HG03342 (cell line): ENCODE measurements at regions not wholly inside any gene's neighbourhood (a gene's known extent, or its start where the extent isn't known, plus 50 kb on each side); places are given as distances from the start of the nearest gene placed in this dataset.

Experiments
- ATAC-seq: cut with Tn5 transposase; IDR thresholded peaks from one replicate; pipeline ENCODE4 v1.9.1; 2021; ENCODE audit warnings: mild to moderate bottlenecking, moderate library complexity; ENCODE audit not compliant: unreplicated experiment

DNA sequence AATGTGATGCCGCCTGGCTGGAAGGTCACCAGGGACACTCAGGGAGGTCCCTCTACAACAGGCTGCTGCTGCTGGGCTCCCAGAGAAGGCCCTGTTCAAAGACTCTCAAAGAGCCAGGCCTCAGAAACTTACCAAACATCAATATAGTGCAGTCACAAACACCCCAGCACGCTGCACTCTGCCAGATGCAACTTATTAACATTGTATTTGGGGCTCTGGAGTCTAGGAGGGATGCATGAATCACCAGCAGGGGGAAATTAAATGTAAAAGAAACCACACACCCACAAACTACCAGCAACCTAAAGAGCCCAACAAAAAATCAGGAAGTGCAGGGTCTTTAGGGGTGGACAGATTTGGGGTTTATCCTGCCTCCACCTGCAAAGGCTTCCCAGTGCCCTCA, 74.6 kb upstream of the SPATA12 start:
- no peak for ATAC-seq

DNA sequence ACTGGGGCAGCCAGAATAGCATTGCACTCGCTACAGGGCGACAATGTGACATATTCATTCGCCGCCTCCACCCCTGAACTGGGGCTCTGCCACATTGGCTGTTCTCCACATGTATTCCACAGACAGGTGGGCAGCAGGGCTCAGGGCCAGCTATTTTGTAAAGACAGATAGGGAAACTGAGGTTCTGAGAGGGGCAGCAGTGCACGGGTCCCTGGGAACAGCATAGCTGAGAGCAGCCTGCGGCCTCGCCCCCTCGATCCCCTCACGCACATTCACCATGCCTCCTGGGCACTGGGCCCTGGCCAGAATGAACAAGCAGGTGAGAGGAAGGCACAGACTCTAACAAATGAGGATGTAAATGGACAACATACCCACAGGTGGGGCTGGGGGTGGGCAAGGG, 75.0 kb upstream of the SPATA12 start:
- no peak for ATAC-seq

DNA sequence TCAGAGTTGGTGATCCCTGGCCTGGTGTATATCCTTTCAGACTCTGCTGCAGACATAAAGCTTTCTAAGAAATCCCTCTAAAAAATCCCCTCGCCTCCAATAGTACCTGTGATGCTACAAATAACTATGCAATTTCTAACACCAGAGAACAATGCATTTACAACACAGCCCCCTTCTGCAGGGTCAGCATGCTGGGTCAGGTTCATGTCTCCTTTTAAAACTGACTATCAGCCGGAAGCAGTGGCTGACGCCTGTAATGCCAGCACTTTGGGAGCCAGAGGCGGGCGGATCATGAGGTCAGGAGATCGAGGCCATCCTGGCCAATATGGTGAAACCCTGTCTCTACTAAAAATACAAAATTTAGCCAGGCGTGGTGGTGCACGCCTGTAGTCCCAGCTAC, 77.0 kb upstream of the SPATA12 start:
- ATAC-seq: no peak

DNA sequence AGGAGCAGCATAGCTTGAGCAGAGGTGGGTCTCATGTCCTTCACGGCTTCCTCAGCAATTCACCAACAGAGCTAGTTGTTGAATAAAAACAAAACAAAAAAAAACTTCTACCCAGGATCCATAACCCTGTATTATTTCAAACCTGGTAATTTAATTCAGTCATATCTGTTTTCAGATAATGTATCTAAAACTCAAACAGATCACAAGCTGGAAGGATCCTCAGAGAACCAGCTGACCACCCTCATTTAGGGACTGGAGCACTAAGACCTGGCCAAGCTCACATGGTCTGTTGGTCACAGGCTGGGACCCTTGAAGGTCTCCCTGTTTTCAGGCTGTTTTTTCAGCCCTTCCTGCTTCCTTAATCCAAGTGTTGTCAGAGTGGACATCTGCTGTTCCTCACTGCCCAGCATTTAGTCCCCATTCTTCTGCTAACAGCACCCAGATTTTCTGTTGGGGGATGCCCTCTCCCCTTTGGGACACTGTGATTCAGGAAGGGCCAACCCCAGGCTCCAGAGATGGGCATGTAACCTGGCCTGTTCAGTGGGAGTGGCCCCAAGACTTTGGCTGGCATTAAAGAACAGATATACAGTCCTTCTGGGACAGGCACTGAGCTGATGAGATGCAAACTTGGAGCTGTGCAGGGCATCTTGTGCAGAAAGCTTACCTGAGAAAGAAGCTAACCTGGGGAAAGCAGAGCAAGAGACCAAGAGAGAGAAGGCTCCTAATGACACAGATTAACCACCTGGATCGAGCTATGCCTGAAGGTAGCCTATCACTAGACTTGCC, 78.8 kb upstream of the SPATA12 start:
- ATAC-seq: no peak

DNA sequence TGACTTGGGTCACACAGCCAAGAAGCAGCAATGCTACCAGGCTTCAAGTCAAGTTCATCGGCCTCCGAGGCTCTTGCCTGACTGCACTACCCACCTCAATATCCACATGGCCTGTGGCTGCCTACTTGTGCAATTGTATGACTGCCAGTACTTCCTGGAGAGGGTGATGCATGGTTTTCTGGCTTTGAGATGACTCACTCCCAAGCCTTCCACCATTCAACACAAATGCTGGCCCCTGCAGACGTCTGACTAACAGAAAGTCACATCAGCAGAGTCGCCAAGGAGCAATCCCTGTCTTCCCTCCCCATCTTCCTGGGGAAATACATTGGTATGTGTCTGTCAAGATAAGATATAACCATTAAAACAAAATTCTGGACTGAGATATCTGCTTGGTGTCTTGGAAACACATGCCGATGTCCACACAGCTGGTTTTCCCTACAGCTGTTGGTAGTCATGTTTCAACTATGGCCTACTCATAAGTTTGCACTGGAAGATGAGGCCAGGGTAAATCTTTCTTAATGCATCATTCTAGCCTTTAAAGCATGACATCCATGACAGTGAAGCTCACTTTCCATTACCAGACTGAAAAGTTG, 79.6 kb upstream of the SPATA12 start:
- no peak for ATAC-seq

DNA sequence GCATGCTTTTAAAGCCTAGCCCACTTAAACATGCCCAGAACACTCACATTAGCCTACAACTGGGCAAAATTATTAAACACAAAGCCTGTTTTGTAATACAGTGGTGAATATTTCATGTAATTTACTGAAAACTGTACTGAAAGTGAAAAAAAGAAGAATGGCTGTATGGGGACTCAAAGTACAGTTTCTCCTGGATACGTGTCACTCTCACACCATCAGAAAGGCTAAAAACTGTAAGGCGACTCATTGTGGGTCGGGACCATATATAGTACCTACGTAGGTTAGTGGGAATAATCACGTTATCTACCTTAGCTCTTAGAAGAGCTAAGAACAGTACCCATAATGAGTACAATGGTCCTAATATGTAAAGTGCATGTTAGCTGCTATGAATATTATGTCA, 80.2 kb upstream of the SPATA12 start:
- ATAC-seq: no peak

DNA sequence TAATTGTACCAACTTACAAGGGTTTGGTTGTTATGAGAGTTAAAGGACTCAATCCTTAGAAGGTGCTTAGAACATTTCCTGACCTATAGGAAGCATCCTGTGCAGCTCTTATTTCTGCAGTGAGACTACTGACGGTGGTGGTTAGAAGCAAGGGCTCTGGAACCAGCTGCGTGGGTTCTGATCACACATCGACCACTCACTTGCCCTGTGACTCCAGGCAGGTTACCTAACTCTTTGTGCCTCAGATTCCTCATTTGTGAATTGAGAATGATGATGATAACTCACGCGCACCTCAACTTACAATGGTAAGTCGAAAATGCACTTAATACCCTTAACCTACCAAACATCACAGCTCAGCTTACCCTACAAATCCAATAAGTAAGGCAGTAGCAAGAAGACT, 80.7 kb upstream of the SPATA12 start:
- no peak for ATAC-seq

DNA sequence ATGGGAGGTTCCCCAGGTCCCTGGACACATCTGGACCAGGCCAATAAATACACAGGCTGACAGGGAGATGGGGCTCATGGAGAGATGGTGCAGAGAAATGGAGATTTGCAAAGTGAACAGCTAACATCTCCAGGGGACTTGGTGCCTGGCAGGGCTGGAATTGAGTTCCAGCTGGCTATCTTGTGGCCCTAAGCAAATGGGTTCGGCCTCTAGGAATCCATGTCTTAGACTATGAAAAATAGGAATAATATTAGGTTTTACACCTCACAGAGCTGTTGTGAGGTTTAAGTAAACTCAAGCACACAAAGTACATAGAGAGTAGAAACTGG, 82.9 kb upstream of the SPATA12 start:
- no peak for ATAC-seq

DNA sequence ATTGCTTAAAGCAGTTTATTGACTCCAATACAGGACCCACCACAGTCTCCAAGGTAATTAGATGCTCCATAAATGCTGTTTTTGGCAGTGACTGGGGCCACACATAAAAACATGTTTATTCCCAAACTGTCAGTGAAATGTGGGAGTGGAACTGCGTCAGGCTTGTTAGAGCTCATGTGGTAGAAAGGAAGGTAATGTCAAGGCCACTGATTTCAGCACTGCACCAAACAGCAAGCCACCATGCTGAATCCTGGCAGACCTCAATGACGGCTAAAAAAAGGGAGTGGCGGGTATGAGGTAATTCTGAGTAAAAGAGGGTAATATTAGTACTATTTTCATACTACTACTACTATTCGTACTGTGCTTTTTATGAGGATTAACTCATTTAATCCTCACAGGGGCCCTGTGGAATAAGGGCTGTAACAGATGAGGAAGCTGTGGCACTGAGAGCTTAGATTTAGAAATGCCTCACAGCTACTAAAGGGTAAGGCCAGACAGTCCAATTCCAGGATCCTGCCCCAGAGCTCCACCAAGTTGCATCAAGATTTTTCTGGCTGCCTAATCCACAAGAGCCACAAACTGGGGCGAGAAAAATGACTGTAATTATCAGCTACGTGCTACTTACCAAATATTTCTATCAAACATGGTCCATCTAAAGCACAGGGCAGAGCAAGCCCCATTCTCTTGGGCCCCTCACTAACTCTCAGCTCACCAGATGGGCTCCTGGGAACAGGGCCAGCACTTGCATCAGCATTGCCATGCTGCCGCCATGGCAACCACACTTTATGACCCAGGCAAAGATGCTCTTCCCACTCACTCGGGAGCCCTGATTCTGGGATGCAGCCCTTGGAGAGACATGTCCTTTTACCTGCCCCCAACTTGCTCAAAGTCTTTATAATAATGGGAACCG, 83.6 kb upstream of the SPATA12 start:
- ATAC-seq: no peak

DNA sequence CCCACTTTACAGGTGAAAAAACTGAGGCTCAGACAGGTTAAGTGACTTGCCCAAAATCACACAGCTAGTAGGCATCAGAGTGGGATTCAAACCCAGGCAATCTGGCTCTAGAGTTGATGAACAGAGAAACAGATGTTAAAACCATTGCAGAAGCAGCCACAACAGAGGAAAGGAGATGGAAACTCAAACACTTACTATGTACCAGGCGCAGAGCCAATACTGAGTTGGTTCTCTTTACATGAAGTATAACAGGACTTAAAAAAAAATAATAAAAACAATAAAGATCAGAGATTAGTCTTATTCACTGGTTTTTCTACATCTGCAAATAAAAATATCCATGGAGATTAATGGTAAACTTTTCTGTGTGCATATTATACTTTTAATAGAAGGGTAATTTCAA, 84.9 kb upstream of the SPATA12 start:
- no peak for ATAC-seq

DNA sequence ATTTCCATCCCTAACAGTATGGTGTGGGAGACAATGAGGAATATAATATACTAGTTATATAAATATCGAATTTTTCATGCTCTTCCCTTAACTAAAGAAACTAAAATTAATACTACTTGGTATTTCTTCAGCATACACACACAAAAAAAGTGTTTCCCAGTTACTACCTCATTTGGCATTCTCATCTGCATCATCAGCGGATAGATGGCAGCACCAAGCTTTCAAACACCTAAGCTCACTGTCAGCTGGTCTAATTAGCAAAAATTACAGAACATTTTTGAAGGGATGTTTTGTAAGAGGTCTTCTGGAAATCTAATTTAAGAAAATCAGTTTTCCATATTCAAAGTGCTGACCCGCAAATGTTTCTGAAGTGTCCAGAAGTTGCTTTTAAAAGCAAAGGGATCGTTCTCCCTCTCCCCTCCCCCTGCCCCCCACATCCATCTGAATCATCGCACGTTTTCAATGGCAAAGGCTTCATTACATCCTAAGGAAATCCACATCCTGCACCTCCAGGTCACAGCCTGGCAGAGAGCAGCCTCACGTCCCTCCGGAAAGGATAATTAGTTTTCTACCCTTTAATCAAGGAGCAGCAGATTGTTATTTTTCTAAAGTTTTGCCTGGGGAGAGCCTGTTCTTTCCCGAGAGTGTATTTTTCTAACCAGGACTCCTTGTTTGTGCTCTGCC, 86.1 kb upstream of the SPATA12 start:
- no peak for ATAC-seq

DNA sequence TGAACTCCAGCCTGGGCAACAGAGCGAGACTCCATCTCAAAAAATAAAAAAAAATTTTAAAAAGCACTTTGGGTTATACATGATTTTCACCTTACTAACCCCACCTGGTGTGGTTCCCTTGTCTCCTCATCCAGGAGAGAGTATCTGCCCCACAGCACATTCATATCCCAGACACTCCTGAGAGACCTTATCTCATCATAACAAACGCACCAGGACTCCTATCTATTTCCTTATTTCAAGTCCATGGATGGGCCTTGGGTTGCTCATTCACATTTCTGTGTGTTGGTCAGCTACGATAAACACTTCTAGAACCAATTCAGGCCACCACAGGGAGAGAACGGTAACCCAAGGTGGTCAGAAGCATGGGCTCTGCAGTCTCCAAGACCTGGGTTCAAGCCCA, 88.6 kb upstream of the SPATA12 start:
- ATAC-seq: no peak

DNA sequence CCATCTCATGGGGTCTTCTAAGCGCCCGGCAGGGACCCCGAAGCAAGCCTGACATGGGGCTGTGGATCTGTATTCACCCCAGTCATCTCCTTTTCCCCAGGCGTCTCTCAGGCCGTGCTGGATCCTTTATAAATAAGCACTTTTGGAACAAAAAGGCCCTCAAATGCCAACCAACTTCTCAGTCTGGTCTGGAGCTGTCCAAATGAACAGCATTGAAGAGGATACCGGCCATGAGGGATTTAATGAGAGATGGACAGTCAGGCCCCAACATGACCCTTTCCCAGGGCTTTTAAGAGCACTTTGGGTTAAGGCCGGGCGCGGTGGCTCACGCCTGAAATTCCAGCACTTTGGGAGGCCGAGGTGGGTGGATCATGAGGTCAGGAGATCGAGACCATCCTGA, 89.2 kb upstream of the SPATA12 start:
- ATAC-seq: no peak

DNA sequence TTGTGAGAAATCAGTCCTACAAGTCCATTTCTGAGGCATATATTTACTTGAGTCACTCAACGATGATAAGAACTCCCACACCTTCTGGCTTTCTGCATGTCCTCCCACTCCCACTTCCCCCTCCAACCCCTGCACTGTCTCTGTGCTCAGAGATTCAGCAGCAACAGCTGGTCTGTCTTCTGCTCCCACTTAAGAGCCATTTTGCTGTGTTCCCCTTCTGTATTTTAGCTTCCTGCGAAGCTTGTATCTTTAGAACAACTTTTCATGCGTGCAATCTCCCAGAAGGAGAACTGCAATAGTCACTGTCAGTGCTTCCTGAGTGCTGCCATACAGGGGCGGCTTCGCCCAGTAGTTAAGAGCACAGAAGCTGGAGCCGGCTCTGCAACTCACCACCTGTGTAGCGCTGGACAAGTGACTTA, 90.0 kb upstream of the SPATA12 start:
- no peak for ATAC-seq

DNA sequence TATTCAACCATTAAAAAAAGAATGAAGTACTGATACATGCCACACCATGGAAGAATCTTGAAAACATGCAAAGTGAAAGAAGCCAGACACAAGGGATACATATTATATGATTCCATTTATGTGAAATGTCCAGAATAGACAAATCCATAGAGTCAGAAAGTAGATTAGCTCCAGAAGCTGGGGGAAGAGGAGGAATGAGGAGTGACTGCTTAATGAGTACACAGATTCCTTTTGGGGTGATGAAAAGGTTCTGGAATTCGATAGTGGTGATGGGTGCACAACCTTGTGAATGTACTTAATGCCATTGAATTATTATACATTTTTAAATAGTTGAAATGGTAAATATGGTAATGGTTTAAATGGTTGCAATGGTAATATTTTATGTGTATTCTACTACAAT, 90.6 kb upstream of the SPATA12 start:
- no peak for ATAC-seq

DNA sequence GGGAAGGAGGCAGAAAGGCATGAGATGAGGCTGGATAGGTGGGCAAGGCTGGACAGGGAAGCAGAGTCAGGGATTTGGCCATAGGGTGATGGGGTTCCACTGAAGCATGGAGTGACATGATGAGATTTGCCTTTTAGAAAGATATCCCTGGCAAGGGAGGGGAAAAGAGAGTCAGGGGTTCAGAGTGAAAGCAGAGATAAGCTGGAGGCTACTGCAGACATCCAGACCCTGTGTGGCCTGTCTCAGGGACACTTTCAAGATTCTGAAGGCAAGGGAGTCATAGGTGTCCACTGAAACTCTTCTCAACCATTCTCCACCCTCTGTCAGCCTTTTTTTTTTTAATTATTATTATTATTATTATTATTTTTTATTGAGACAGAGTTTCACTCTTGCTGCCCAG, 94.0 kb upstream of the SPATA12 start:
- ATAC-seq: no peak

DNA sequence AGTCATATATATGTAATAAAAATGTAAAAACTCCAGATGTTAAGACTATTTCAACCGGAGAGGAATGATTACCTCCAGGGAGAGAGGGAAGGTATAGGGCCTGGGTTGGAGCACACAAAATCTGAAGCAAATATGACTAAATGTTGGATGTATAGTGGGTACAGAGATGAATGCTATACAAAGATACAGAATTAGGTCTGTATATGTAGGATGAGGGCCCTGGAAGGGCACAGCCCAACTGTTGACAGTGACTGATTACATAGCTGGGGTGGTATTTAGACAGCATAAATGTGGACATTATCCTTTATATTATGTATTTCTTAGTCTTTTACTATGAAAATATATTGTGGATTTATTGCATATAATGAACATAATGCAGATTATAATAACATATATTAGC, 94.4 kb upstream of the SPATA12 start:
- ATAC-seq: no peak

DNA sequence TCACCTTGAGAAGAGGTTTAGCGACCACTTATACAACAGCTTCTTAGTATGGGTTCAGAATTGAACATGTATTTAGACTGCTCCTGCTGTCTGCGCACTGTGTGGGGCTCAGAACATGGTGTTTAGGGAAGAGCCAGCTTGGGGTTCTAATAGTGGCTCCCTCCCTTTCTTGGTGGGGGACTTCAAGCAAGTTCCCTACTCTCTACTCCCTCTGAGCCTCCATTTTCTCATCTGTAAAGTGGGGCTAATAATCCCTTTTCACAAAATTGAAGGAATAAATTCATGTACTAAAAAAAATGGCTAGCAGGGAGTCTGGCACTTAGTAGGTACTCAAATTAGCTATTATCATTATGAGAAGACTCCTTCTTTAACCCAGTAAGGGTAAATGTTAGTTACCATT, 97.5 kb upstream of the SPATA12 start:
- ATAC-seq: no peak

DNA sequence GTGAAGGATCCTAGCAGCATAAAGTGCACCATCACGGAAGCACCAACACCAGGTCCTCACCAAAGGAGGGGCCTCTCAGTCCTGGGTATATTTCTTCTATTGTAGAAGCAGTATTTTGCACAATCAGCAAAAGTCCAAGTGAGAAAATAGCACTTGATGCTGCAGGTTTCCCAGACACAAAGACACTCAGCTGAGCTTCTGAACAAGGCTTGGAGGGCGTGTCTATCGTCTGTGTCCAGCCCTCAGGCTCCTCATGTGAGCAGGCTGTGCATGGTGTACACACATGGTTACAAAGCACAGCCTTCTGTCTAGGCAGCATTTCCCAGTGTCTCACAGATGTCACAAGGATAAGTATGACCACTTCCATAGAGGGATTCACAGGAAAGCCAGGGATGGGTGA, 98.3 kb upstream of the SPATA12 start:
- no peak for ATAC-seq

DNA sequence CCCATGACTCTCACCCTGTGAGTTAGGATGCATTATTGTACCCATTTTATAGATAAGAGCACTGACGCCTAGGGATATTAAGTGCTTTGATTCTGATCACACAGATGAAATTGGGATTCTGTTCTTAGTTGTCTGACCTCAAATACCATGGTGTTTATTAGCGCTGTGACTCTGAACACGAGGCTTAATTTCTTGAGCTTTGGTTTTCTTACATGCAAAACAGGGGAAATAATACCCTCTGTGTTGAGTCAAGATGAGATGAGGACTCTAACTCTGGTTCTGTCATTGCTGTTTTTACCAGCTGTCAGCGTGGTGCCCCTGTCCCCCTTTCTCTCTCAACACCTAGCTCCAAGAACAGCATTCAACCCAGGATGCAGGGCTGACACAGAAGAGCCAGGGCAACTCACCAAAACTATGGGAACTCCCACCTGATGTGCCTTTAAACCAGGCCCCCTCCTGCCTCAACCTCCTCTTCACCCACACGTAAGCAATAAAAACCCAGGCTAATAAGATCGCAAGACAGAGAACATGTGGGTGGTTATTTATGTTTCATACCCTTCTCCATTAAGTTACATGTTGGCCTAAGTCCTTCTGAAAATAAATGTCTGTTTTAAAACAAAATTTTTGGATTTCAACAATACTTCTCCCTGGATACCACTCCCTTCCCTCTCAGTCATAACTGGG, 100.1 kb upstream of the SPATA12 start:
- ATAC-seq: no peak

DNA sequence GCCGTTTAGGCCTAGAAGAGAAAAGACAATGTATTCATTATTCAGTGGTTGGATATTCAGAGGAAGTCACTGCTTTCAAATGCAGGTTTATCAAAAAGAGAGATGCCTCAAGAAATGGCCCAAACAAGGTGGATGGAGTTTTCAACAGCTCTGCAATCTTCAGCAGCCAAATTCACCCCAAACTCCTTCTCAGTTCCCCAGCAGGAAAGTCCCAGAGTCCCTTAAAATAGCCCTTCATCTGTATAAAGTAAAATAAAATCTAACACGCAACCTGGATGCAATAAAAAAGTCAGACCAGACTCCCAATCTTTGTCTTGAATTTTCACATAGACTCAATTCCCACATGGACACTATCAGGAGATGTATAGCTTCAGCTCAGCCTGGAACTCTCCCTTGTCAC, 101.6 kb upstream of the SPATA12 start:
- no peak for ATAC-seq
